Amniotic epithelial cell (primary cell): ENCODE measurements at regions not wholly inside any gene's neighbourhood (a gene's known extent, or its start where the extent isn't known, plus 50 kb on each side); places are given as distances from the start of the nearest gene placed in this dataset.
A peak's percentile ranks its signal among the peaks of the same experiment; 100 is the strongest.
"Not testable (repeated sequence)": the region's sequence is repeated elsewhere in the genome, so short reads cannot be mapped to it uniquely, and the experiment has no call there.

Experiments
- DNase-seq: peaks from one replicate; pipeline ENCODE4 v3.0.0-alpha.2; 2010; ENCODE audit warnings: low read depth

DNA sequence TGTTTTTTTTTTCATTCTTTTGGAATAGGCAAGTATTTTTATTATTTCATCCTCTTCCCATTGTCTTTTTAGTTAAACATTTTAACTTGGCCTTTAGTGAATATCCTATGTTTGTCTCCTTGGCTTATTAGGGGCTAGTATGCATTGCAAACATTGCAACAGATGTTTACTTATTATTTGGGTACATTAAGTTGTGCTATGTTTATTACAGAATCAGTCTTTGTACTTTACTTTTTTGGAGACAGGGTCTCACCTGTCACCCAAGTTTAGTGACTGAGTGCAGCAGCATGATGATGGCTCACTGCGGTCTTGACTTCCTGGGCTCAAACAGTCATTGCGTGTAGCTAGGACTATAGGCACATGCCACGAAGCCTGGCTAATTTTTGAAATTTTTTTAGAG is 51.1 kb upstream of the NUDT6 start:
- DNase-seq = no peak

DNA sequence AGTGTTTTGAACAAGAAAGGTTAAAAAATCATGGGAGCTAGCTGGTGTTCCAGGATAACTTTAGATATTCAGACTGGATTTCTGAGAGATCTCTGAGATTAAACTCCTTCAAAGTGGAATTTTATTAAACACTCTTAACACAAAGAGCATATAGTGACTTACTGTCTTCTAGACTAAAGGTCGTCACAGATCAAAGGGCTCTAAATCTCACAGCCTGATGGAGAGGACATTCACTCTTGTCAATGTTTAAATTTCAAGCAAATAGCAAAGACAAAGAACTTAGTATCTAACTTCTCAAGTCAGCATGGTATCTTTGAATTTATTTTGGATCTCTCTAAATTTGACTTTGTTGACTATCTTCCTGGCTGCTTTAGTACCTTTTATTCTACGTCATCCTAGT is 53.7 kb upstream of the NUDT6 start:
- no peak for DNase-seq

DNA sequence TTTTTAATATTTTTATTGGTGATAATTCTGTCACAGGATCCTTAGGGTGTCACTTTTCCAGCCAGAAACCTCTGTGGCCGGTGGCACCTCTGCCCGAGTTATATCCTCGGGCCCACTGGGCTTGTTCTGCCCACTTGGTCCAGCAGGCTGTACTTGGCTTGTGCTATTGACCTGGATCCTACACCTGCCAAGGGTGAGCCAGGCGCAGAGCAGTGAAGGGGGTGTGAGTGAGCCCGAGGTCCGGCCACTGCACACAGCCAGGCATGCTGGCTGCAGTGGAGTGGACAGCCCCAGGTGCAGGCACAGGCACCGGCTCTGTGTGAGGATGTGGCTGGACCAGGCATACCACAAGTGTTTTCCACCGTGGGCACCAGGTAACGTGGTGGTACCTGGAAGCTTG is 54.7 kb upstream of the NUDT6 start:
- DNase-seq = no peak

DNA sequence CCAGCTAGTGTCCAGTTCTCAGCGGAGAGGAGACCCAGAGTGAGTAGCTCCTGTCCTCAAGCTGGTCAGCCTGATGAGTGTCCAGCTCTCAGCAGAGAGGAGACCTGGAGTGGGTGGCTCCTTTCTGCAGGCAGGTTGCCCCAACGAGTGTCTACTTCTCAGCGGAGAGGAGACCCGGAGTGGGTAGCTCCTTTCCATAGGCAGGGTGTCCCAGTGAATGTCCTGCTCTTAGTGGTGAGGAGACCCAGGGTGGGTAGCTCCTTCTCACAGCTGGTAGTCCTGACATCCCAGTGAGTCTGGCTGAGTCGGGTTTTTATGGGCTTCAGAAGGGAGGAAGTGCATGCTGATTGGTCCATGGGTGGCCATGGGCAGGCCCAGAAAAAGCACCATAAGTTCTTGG is 55.7 kb upstream of the NUDT6 start:
- DNase-seq = no peak

DNA sequence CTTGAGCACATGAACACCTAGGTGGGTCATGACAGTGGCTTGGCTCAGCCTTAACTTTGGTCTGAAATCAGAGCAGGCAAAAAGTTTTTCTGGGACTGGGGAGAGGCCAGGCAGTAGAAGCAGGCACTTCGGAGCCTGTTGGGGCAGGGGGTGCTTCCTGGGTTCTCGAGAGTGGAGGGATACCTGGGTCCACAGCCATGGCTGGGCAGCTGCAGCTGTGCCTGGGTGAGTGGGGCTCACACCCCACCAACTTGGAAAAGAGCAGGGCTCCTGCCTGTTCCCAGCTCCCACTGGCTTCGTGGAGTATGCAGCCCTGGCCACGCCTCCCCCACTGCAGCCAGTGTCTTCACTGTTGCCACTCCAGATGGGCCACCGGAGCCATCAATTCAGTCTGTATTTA is 56.4 kb upstream of the NUDT6 start:
- DNase-seq = no peak

DNA sequence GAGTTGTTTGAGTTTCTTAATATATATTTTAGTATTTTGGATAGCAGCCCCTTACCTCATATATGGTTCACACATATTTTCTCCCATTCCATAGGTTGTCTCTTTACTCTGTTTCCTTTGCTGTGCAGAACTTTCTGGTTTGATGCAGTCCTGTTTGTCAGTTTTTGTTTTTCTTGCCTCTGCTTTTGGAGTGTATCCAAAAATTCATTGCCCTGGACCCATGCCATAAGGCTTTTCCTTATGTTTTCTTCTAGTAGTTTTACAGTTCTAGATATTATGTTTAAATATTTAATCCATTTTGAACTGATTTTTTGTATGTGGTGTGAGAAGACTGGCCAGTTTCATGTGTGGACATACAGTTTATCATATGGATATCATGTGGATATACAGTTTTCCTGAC is 58.5 kb upstream of the NUDT6 start:
- DNase-seq = no peak

DNA sequence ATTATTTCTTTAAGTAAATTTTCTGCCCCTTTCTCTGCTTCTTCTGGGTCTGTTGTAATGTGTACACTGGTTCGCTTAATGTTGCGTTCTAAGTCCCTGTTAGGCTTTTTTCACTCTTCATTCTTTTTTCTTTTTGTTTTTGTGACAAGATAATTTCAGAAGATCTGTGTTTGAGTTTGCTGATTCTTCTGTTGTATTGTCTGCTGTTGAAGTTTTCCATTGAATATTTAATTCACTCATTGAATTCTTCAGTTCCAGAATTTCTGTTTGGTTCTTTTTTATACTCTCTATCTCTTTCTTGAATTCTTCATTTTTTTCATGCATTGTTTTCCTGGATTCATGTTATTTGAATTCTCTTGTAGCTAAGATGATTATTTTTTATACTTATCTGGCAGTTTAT is 66.3 kb upstream of the NUDT6 start:
- no peak for DNase-seq

DNA sequence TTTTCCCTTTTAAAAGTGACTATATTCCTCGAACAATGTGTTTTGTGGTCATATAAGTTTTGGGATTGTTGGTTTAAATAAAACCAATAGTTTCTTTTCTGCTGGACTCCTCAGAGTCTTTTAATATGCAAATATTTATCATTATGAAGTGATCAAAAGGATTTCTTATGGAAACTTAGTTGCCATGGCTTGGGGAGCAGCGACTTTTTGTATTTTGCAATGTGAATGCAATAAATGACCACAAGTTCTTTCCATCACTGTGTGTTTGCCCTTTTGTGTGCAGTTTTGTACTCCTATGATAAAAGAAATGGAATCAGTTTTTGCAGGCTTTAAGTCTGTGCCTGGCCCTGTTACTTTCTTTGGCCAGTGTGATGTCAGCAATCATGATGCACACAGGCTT is 68.5 kb upstream of the NUDT6 start:
- no peak for DNase-seq

DNA sequence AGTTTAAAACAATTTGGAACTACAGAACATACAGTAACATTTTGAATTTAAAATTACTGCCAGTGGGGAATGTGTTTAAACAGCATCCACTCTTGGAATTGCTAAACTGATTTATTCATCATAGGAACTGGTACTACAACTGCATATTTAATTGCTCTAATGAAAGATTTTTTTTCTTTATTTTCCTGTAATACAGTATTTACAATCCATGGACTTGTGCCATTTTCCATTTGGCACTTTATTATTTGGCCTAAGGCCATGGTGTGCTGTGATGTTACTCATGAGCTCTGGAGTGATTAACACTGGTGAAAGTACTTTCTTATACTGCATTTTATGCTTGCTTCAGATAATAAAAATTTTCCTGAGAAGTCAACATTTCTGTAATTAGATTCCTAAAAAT is 69.7 kb upstream of the NUDT6 start:
- peak; percentile 21 for DNase-seq

DNA sequence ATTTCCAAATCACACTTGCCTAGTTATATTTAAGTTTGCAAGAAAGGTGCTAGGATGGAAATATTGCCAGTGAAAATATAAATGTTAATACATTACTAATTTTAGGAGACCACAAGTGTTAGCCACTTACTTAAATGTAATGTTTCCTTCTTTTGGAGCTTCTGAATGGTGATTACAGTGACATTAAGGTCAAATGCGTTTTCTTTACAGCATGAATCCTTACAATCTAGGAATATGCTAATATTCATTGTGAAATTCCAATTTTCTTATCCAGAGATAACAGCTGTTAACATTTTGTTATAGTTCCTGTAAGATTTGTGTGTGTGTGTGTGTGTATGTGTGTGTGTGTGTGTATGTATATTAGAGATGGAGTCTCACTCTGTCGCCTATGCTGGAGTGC is 70.2 kb upstream of the NUDT6 start:
- no peak for DNase-seq

DNA sequence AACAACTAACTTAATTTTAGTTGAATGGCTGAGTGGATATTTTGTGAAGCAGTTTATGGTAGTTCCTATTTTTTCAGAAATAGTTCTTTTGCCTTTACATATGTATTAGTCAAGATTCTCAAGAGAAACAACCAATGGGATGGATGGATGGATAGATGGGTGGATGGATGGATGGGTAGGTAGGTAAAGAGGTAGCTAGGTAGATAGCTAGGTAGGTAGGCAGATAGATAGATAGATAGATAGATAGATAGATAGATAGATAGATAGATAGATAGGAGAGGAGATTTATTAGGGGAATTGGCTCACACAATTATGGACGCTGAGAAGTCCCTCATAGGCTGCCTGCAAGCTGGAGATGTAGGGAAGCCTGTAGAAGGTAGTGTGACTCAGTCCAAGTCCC is 74.0 kb upstream of the NUDT6 start:
- DNase-seq = no peak

DNA sequence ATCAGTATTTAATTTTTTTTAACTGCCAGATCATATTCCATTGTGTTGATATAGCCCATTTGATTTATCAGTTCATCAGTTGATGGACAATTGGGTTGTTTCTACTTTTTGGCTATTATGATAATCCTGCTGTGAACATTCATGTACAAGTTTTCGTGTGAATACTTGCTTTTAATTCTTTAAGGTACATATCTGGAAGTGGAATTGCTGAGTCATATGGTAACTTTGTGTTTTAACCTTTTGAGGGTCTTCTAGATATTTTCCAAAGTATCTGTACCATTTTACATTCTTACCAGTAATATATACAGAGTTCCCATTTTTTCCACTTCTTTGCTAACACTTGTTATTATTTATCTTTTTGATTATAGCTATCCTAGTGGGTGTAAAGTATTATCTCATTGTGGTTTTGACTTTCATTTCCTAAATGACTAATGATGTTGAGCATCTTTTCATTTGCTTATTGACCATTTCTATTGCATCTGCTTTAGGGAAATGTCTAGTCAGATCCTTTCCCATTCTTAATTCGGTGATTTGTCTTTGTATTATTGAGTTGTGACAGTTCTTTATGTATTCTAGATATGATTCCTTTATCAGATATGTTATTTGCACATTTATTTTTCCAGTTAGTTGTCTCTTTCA is 75.2 kb upstream of the NUDT6 start:
- DNase-seq = no peak

DNA sequence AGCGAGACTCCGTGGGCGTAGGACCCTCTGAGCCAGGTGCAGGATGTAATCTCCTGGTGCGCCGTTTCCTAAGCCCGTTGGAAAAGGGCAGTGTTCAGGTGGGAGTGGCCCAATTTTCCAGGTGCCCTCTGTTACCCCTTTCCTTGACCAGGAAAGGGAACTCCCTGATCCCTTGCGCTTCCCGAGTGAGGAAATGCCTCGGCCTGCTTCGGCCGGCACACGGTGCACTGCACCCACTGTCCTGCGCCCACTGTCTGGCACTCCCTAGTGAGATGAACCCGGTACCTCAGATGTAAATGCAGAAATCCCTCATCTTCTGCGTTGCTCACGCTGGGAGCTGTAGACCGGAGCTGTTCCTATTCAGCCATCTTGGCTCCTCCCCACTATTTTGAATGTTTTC is 81.7 kb upstream of the NUDT6 start:
- DNase-seq = not testable (repeated sequence)

DNA sequence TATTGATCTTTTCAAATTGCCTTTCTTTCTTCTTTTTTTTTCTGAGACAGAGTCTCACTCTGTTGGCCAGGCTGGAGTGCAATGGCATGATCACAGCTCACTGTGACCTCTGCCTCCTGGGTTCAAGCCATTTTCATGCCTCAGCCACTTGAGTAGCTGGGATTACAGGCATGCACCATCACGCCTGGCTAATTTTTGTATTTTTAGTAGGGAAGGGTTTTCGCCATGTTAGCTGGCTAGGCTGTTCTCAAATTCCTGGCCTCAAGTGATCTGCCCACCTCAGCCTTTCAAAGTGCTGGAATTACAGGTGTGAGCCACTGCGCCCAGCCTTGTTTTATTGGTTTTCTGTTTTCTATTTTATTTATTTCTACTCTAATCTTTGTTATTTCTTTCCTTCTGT is 82.7 kb upstream of the NUDT6 start:
- DNase-seq = not testable (repeated sequence)

DNA sequence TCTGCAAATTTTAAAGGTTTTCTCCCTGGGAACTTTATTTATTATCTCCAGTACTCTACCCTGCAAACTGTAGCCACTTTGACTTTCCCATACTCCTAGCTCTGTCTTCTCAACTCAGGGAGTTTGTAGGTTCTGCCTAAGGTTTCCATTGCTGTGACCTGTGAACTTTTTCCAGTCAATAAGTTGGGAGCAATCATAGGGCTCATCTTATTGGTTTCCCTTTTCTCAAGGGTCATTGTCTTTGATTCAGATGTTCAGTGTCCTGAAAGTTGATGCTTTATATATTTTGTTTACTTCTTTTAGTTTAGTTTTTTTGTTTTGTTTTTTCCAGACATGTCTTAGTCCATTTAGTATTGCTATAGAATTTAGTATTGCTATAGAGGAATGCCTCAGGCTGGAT is 85.3 kb upstream of the NUDT6 start:
- no peak for DNase-seq

DNA sequence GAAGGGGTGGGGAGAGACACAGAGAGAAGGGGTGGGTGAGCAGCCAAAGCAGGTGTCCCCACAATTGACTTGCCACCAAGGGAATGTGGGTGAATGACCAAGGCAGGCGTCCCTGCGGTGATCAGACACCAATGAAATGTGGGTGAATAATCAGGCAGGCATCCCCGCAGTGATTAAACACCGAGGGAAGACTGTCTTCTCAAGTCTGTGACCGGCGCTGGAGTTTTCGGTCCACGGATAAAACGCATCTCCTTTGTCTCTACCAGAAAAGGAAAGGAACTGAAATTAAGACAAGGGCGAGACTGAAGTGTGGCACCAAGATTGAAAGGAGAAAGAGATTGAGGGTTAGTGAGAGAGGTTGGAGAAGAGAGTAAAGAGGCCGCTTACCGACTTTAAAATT is 90.0 kb upstream of the NUDT6 start:
- not testable (repeated sequence) for DNase-seq

DNA sequence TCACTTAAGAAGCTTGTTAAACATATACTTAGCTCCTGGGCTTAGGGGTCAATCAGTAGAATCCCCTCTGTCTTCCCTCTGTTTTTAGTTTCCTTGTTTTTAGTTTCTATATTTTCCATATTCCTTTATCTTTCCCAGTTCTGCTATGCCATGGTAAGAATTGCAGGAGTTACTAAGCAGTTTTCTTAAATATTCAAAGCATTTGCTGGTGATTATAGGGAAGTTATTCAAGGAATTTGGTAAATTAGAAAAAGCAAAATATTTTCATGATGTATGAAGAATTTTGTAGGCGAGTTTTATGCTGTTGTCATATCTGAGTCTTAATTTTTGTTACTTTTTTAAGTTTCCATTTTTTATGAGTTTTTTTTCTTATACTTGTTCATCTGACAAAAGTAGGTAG is 91.6 kb upstream of the NUDT6 start:
- no peak for DNase-seq

DNA sequence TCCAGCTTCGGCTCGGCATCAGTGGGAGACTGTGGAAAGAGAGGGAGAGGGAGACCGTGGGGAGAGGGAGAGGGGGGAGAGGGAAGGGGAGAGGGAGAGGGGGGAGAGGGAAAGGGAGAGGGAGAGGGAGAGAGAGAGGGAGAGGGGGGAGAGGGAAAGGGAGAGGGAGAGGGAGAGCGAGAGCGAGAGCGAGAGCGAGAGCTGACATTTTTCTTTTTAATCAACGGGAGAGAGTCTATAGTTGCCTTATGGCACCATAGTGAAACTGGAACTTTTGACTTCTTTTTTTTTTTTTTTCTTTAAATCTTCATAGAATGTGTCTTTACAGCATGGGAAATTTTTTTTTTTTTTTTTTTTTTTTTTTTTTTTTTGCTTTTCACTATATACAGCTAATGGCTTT is 94.7 kb upstream of the NUDT6 start:
- DNase-seq = no peak

DNA sequence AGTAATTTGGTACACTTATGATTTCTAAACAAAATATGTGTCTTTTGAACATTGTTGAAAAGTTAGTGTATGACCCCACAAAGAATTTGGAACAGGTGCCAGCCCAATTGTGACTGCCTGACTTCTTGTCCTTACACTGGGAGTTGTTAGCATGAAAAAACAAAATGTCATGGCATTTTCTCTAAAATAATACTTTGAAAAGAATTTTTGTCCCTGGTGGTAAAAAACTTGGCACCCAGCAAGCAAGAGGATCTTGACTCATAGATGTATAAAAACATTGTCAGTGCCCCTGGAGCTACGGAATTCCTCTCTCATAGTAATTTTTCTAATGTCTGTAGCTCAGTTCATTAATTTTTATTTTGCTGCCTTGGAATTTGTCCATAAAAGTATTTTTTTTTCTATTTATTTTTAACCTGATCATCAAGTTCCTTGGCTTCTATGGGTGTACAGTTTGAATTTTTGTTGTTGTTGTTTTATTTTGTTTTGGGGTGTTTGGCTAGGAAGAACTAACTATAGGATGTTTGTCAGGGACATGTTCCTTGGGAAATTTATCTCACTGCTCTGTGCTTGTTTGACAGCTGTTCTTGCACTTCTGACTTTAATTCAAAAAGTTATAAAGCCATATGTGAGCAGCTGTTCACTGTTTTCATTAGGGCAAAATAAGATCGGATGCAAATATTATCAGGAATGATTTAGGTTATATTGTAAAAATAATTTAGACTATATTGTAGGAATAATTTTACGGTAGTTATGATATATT is 95.4 kb upstream of the NUDT6 start:
- peak; percentile 16 for DNase-seq

DNA sequence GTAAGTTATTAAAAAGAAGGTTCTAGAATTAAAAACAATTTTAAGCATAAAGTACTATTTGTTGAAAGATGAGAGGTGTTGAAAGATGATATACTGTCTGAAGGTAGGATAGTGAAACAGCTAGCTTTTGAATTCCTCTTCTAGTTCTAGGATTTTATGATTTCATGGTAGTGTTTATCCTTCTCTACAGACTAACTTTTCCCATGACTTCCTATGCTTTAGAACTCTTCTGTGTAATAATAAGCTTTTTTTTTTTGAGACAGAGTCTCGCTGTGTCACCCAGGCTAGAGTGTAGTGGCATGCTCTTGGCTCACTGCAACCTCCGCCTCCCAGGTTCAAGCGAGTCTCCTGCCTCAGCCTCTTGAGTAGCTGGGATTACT is 96.0 kb upstream of the NUDT6 start:
- no peak for DNase-seq

DNA sequence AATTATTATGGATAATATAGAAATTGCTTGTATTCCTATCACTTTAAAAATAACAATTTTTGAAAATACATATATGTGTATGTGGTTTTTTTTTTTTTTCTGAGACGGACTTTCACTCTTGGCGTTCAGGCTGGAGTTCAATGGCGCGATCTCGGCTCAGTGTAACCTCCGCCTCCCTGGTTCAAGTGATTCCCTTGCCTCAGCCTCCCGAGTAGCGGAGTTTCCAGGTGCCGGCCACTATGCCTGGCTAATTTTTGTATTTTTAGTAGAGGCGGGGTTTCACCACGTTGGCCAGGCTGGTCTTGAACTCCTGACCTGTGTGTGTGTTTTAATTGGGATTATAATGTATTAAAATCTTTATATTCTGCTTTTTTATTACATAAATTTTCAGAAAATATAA is 97.9 kb upstream of the NUDT6 start:
- no peak for DNase-seq

DNA sequence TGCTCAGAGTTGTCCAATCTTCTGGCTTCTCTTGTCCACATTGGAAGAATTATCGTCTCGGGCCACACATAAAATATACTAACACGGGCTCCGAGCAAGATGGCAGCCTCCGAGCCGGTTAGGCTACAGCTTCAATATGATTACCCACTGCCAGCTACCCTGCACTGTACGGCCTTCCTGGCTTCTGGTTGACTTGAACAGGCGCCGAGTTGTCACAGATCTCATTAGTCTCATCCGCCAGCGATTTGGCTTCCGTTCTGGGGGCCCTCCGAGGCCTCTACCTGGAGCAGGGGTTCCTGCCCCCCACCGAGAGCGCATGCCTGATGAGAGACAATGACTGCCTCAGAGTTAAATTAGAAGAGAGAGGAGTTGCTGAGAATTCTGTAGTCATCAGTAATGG is 101.2 kb upstream of the NUDT6 start:
- no peak for DNase-seq

DNA sequence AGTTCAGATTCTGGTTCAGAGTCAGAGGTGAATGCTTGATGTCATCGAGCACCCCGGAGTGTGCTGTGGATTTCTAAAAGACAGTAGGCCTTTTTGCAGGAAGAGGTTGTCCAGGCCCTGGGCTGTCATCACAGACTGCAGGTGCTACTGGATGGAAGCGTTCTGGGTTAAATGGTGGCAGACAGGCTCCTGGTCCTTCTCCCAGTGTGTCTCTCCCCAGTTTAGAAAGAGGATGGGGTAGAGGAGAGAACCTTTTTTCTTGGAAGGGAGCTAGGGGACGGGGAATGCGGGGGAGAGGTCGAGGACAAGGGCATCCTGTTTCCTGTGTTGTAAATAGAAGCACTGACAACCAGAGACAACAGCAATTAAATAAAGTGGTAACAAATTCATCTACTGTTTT is 102.3 kb upstream of the NUDT6 start:
- DNase-seq = no peak

DNA sequence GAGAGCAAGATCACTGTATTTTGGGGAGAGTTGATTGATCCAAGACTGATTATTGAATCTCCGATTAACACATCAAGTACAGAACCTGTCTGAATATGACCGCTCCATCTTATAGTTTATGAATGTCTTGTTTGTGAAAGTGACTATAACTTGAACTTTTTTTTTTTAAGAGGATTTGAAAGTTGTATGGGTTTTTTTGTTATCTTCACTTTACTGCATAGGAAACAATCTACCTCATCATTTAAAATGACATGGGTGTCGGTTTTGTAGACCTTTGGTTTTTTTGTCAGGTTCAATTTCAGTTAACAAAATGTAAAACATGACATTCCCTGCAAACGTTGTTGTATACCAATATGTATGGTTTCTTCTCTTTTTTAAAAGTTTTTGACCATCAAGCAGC is 103.0 kb upstream of the NUDT6 start:
- no peak for DNase-seq
